Endothelial cell of umbilical vein (primary cell): ENCODE measurements at regions not wholly inside any gene's neighbourhood (a gene's known extent, or its start where the extent isn't known, plus 50 kb on each side); places are given as distances from the start of the nearest gene placed in this dataset.

Experiments
- BruUV-seq: library from RNA; stranded (reverse); fragments of 400-500 nt; replicated peaks from 2 replicates; lab custom pipeline; 2021; lab: Mats Ljungman, UMichigan
- CTCF ChIA-PET: fragments of 300-600, 350-600 bp; sonication (Branson Sonifier 250); formaldehyde crosslinking; loops from one replicate; lab custom pipeline; 2021; ENCODE audit warnings: antibody characterized with exemption, inconsistent platforms; lab: Charles Lee
- POLR2A ChIA-PET: fragments of 300-600, 350-600 bp; sonication (Branson Sonifier 250); formaldehyde crosslinking; loops from one replicate; lab custom pipeline; 2021; ENCODE audit warnings: antibody characterized with exemption, inconsistent platforms; lab: Charles Lee
- DNase-seq: peaks from one replicate; pipeline ENCODE4 v3.0.0-alpha.2; 2011; ENCODE audit warnings: low read depth, low spot score
- FAIRE-seq: peaks from 2 replicates; lab custom pipeline; 2011; peaks lifted over from hg19 to GRCh38; lab: Jason Lieb, UNC
- H2AFZ ChIP-seq: 2 replicates; pipeline ENCODE4 v1.6.0; 2012; ENCODE audit warnings: low read depth, low read length, control low read depth, inconsistent platforms
- H3K27ac ChIP-seq: 2 replicates; pipeline ENCODE4 v1.5.1; 2011; ENCODE audit warnings: low read depth, mild to moderate bottlenecking, control low read depth, low read length, moderate library complexity; ENCODE audit not compliant: insufficient read depth
- H3K27me3 ChIP-seq, 2 experiments: 2 replicates each; pipeline versions ENCODE4 v1.6.0 to v1.6.1; 2011; ENCODE audit warnings: low read length in 2 of 2, mixed read lengths in 1 of 2; ENCODE audit not compliant: control insufficient read depth in 2 of 2, insufficient read depth in 2 of 2
- H3K36me3 ChIP-seq, 2 experiments: 2 replicates in 1 of 2; 3 replicates in 1 of 2; pipeline ENCODE4 v1.5.1; 2011; ENCODE audit warnings: low read length in 2 of 2, mild to moderate bottlenecking in 1 of 2, moderate library complexity in 1 of 2; ENCODE audit not compliant: control insufficient read depth in 2 of 2, insufficient read depth in 2 of 2; ENCODE audit errors: extremely low read depth in 1 of 2
- H3K4me1 ChIP-seq: 3 replicates; pipeline ENCODE4 v1.5.1; 2011; ENCODE audit warnings: mild to moderate bottlenecking, low read length; ENCODE audit not compliant: control insufficient read depth, insufficient read depth; ENCODE audit errors: extremely low read depth
- H3K4me2 ChIP-seq: 2 replicates; pipeline ENCODE4 v1.6.1; 2011; ENCODE audit warnings: low read length, control low read depth, mixed read lengths; ENCODE audit not compliant: insufficient read depth
- H3K4me3 ChIP-seq, 3 experiments: fragments of 200-600 bp in 1 of 3; sonication (generic), shearing (Covaris generic) in 1 of 3; replicated peaks in 1 of 3; 2 replicates each; pipeline ENCODE4 v1.5.1; 2011 to 2016; ENCODE audit warnings: control low read depth in 3 of 3, low read length in 3 of 3, mild to moderate bottlenecking in 2 of 3, inconsistent platforms in 1 of 3, low read depth in 1 of 3, moderate library complexity in 1 of 3; ENCODE audit not compliant: insufficient read depth in 1 of 3
- H3K79me2 ChIP-seq: 2 replicates; pipeline ENCODE4 v1.6.0; 2012; ENCODE audit warnings: low read length, inconsistent platforms; ENCODE audit not compliant: control insufficient read depth, insufficient read depth
- H3K9ac ChIP-seq: replicated peaks from 2 replicates; pipeline ENCODE3; 2011; ENCODE audit warnings: low read length, control low read depth; ENCODE audit not compliant: insufficient read depth; ENCODE audit errors: extremely low read depth
- H3K9me1 ChIP-seq: replicated peaks from 3 replicates; pipeline ENCODE4 v1.6.0; 2011; ENCODE audit warnings: mild to moderate bottlenecking, low read length; ENCODE audit not compliant: control insufficient read depth, insufficient read depth; ENCODE audit errors: extremely low read depth
- H3K9me3 ChIP-seq: replicated peaks from 2 replicates; pipeline ENCODE4 v1.5.1; 2012; ENCODE audit warnings: low read length, inconsistent platforms; ENCODE audit not compliant: control insufficient read depth, insufficient read depth
- H4K20me1 ChIP-seq: replicated peaks from 2 replicates; pipeline ENCODE3; 2011; ENCODE audit warnings: mild to moderate bottlenecking, low read length; ENCODE audit not compliant: control insufficient read depth, insufficient read depth; ENCODE audit errors: extremely low read depth
- EZH2 ChIP-seq: IDR thresholded peaks from 2 replicates; pipeline ENCODE4 v1.6.1; 2012; ENCODE audit warnings: borderline replicate concordance, low read depth, mild to moderate bottlenecking, moderate library complexity, low read length, inconsistent platforms; ENCODE audit not compliant: severe bottlenecking
- FOS ChIP-seq: IDR thresholded peaks from 2 replicates; pipeline ENCODE4 v1.6.1; 2011; ENCODE audit warnings: mild to moderate bottlenecking, low read length, moderate library complexity, borderline replicate concordance; ENCODE audit not compliant: insufficient read depth
- GATA2 ChIP-seq: IDR thresholded peaks from 2 replicates; pipeline ENCODE4 v1.7.0; 2011; ENCODE audit warnings: low read depth, mild to moderate bottlenecking, moderate library complexity, mixed read lengths, low read length; ENCODE audit not compliant: insufficient read length, insufficient read depth
- JUN ChIP-seq: IDR thresholded peaks from 2 replicates; pipeline ENCODE4 v1.6.1; 2011; ENCODE audit warnings: borderline replicate concordance, low read depth; ENCODE audit not compliant: insufficient read length, insufficient read depth
- MYC ChIP-seq: IDR thresholded peaks from one replicate; pipeline ENCODE4 v1.6.1; 2011; ENCODE audit warnings: mild to moderate bottlenecking, low read depth, low read length
- POLR2A ChIP-seq: IDR thresholded peaks from 2 replicates; pipeline ENCODE4 v1.6.1; 2012; ENCODE audit warnings: low read depth, mild to moderate bottlenecking, control low read depth, low read length
- POLR2AphosphoS5 ChIP-seq: IDR thresholded peaks from 2 replicates; pipeline ENCODE4 v1.6.1; 2012; ENCODE audit warnings: low read depth, mild to moderate bottlenecking, control low read depth, low read length, moderate library complexity; ENCODE audit not compliant: insufficient read depth
- dilution Hi-C: fragments of 300-500 bp; cut with MboI; formaldehyde crosslinking; loops from one replicate; pipeline ENCODE4 v1.15.0; 2019; ENCODE audit warnings: low sequenced_read_pairs; ENCODE audit not compliant: extremely low pct_ligation_motif_present
- intact Hi-C: fragments of 100-400 bp; cut with micrococcal nuclease; formaldehyde crosslinking; loops from one replicate; pipeline ENCODE4 v1.10.0; 2022
- TF ChIP-seq, protein P1 (sequence below), 2 donors: IDR thresholded peaks; 1 replicate in 1 of 2; 2 replicates in 1 of 2; pipeline ENCODE4 v1.5.1; 2011; ENCODE audit warnings: low read length in 2 of 2, mild to moderate bottlenecking in 2 of 2, moderate library complexity in 2 of 2, control low read depth in 1 of 2, inconsistent platforms in 1 of 2, low read depth in 1 of 2; ENCODE audit not compliant: insufficient read depth in 1 of 2; ENCODE audit errors: extremely low read depth in 1 of 2
- TF ChIP-seq, protein P2 (sequence below): IDR thresholded peaks from 2 replicates; pipeline ENCODE4 v1.6.1; 2011; ENCODE audit not compliant: insufficient read depth, insufficient read length

DNA sequence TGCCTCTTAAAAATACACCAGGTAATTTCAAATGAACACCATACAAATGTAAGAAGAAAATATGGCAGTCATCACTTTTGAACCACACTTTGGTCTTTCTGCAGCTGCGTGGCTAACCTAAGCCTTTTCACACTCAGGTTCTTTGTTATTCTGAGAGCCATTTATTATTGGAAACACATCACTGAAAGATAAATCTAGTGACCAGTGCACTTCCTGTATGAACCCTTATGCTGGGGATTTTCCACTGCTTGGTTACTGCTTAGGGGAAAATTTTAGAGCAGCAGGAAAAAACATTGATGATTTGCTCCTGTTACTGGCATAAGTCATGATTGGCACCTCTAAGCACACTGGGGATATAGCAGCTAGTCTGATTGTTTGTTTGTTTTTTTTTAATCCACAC lies 58.6 kb upstream of the RANBP3L start:
- no peaks in the 10 kb centered on the region for H3K27me3 ChIP-seq
- H3K9me1 ChIP-seq, result no peaks in the 10 kb centered on the region
- ChIA-PET POLR2A (no interaction called here), CTCF (interaction anchor here (2.1 kb wide), 1 partner anchor 14 kb away, joined by 6 read pairs; no protein-coding TSS in a partner anchor)
- FAIRE-seq, result no peak
- H2AFZ ChIP-seq, result no peak overlapping the region
- H3K4me1 ChIP-seq, result no peaks in the 10 kb centered on the region
- TF ChIP-seq POLR2A, result no peak
- TF ChIP-seq, protein P1, sequence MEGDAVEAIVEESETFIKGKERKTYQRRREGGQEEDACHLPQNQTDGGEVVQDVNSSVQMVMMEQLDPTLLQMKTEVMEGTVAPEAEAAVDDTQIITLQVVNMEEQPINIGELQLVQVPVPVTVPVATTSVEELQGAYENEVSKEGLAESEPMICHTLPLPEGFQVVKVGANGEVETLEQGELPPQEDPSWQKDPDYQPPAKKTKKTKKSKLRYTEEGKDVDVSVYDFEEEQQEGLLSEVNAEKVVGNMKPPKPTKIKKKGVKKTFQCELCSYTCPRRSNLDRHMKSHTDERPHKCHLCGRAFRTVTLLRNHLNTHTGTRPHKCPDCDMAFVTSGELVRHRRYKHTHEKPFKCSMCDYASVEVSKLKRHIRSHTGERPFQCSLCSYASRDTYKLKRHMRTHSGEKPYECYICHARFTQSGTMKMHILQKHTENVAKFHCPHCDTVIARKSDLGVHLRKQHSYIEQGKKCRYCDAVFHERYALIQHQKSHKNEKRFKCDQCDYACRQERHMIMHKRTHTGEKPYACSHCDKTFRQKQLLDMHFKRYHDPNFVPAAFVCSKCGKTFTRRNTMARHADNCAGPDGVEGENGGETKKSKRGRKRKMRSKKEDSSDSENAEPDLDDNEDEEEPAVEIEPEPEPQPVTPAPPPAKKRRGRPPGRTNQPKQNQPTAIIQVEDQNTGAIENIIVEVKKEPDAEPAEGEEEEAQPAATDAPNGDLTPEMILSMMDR (IDR thresholded peaks at IDR 0.05; ENCODE audit: extremely low read depth in 1 of 2, insufficient read depth in 1 of 2, low read depth in 1 of 2, low read length in 2 of 2), result no peak
- TF ChIP-seq MYC, result no peak
- no peak for TF ChIP-seq POLR2AphosphoS5
- no peak for TF ChIP-seq JUN
- TF ChIP-seq, protein P2, sequence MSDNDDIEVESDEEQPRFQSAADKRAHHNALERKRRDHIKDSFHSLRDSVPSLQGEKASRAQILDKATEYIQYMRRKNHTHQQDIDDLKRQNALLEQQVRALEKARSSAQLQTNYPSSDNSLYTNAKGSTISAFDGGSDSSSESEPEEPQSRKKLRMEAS, result no peak
- no peak for TF ChIP-seq EZH2
- TF ChIP-seq GATA2, result no peak
- no peak for TF ChIP-seq FOS
- no TSS peak for BruUV-seq
- H3K4me2 ChIP-seq, result no peak overlapping the region
- no peaks in the 10 kb centered on the region for H4K20me1 ChIP-seq
- no peaks in the 10 kb centered on the region for H3K79me2 ChIP-seq
- H3K27ac ChIP-seq, result no peak overlapping the region
- H3K9me3 ChIP-seq, result no peaks in the 10 kb centered on the region
- DNase-seq, result no peak
- no peak overlapping the region for H3K9ac ChIP-seq
- intact Hi-C loops (no loop called here), dilution Hi-C loops (no loop called here)
- no peaks in the 10 kb centered on the region for H3K36me3 ChIP-seq
- no peak overlapping the region for H3K4me3 ChIP-seq
